OCI-LY3 (cell line): ENCODE measurements at regions not wholly inside any gene's neighbourhood (a gene's known extent, or its start where the extent isn't known, plus 50 kb on each side); places are given as distances from the start of the nearest gene placed in this dataset.

Experiments used
- H2AFZ ChIP-seq: fragments of 200-600, 300-600 bp; shearing (Covaris generic); 2 replicates; pipeline ENCODE4 v1.6.0; 2014; ENCODE audit warnings: antibody characterized with exemption, low read depth, low read length
- H3K27ac ChIP-seq: fragments of 200-600, 300-600 bp; sonication (generic); 2 replicates; pipeline ENCODE4 v1.5.1; 2014; ENCODE audit warnings: mild to moderate bottlenecking, low read length, moderate library complexity, mixed read lengths
- H3K27me3 ChIP-seq: fragments of 200-600, 300-600 bp; sonication (generic); 2 replicates; pipeline ENCODE4 v1.6.1; 2014; ENCODE audit warnings: low read depth, low read length, mixed read lengths
- H3K36me3 ChIP-seq: fragments of 200-600, 300-600 bp; sonication (generic); replicated peaks from 2 replicates; pipeline ENCODE3; 2014; ENCODE audit warnings: low read depth, low read length, mixed read lengths
- H3K4me1 ChIP-seq: fragments of 300-600, 200-600 bp; sonication (generic); 2 replicates; pipeline ENCODE4 v1.6.1; 2014; ENCODE audit warnings: low read length, mixed read lengths
- H3K4me2 ChIP-seq: fragments of 200-600, 300-600 bp; sonication (generic); 2 replicates; pipeline ENCODE4 v1.6.1; 2014; ENCODE audit warnings: low read length, mixed read lengths
- H3K4me3 ChIP-seq: fragments of 300-600, 200-600 bp; sonication (generic); 2 replicates; pipeline ENCODE4 v1.5.1; 2014; ENCODE audit warnings: antibody characterized with exemption, mild to moderate bottlenecking, low read length, moderate library complexity
- H3K79me2 ChIP-seq: fragments of 300-600, 200-600 bp; shearing (Covaris generic); 2 replicates; pipeline ENCODE4 v1.6.1; 2014; ENCODE audit warnings: mild to moderate bottlenecking, low read length, mixed read lengths
- H3K9ac ChIP-seq: fragments of 300-600, 200-600 bp; shearing (Covaris generic); 2 replicates; pipeline ENCODE4 v1.6.0; 2014; ENCODE audit warnings: mild to moderate bottlenecking, low read length, moderate library complexity
- H3K9me3 ChIP-seq: fragments of 200-600, 300-600 bp; shearing (Covaris generic); 2 replicates; pipeline ENCODE4 v1.6.1; 2014; ENCODE audit warnings: low read length, mixed read lengths; ENCODE audit not compliant: insufficient read depth
- H4K20me1 ChIP-seq: fragments of 200-600, 300-600 bp; sonication (generic); 2 replicates; pipeline ENCODE4 v1.6.1; 2016; ENCODE audit warnings: low read length, mixed read lengths; ENCODE audit not compliant: insufficient read depth
- EZH2phosphoT487 ChIP-seq: fragments of 200-600 bp; shearing (Covaris generic); IDR thresholded peaks from 2 replicates; pipeline ENCODE4 v1.6.1; 2018; ENCODE audit warnings: antibody characterized with exemption, mixed run types, low read depth
- TF ChIP-seq, protein P1 (sequence below): fragments of 200-600, 300-600 bp; sonication (generic); IDR thresholded peaks from 2 replicates; pipeline ENCODE4 v1.5.1; 2014; ENCODE audit warnings: antibody characterized with exemption, low read length, low read depth

DNA sequence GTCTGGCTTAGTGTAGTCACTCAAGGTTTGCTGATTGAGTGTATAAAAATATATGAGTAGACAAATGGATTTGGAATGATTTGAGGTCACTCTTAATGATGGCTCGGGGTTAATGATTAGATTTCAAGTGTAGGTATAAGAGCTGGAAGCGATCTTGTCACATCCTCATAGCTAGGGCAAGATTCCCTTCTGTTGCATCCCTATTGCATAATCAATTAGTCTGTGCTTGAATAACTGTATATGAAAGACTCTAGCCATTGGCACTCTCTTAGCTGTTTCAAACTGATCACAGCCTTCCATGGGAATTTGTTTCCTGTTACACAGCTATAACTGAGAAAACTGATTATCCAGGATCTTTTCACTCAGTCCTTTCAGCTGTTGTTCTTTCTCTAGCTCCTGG is 811.6 kb downstream of the TLE4 start:
- H3K27ac ChIP-seq: no peak overlapping the region
- H2AFZ ChIP-seq: no peak overlapping the region
- no peaks in the 10 kb centered on the region for H3K4me1 ChIP-seq
- no peaks in the 10 kb centered on the region for H3K36me3 ChIP-seq
- H4K20me1 ChIP-seq: no peaks in the 10 kb centered on the region
- H3K9me3 ChIP-seq: no peaks in the 10 kb centered on the region
- no peak for TF ChIP-seq EZH2phosphoT487
- TF ChIP-seq, protein P1, sequence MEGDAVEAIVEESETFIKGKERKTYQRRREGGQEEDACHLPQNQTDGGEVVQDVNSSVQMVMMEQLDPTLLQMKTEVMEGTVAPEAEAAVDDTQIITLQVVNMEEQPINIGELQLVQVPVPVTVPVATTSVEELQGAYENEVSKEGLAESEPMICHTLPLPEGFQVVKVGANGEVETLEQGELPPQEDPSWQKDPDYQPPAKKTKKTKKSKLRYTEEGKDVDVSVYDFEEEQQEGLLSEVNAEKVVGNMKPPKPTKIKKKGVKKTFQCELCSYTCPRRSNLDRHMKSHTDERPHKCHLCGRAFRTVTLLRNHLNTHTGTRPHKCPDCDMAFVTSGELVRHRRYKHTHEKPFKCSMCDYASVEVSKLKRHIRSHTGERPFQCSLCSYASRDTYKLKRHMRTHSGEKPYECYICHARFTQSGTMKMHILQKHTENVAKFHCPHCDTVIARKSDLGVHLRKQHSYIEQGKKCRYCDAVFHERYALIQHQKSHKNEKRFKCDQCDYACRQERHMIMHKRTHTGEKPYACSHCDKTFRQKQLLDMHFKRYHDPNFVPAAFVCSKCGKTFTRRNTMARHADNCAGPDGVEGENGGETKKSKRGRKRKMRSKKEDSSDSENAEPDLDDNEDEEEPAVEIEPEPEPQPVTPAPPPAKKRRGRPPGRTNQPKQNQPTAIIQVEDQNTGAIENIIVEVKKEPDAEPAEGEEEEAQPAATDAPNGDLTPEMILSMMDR: no peak
- H3K4me3 ChIP-seq: no peak overlapping the region
- no peaks in the 10 kb centered on the region for H3K79me2 ChIP-seq
- no peaks in the 10 kb centered on the region for H3K27me3 ChIP-seq
- no peak overlapping the region for H3K9ac ChIP-seq
- H3K4me2 ChIP-seq: no peak overlapping the region

DNA sequence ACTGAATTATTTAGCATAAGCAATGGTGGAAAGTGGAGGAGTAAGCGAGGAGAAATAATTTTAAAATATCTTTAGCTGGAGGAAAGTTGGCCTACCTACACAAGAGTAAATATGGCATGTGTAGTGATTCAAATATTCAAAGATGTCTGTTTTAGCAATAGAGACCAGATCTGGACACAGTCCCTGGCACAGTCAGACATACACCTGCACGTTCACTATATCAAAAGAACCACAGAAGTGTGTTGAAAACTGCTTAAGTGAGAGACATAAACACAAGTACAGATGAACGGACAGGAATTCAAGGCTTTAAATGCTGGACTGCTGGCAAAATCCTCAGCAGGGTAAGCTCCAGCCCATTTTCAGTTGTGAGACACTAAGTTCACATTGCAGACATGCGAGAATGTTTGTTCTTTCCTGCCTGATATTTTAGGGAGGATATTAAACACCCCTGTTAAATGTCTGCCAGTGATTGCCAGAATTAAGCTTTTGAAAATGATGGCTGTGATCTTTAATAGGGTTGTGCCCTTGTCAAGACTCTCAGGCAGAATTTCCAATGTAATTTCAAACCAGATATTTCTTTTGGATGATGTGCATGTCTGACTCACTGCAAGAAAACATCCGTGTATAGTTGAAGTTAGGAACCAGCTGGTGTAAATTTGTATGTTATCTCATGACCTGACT is 810.6 kb downstream of the TLE4 start:
- no peaks in the 10 kb centered on the region for H3K9me3 ChIP-seq
- no peak for TF ChIP-seq EZH2phosphoT487
- TF ChIP-seq, protein P1: no peak
- H3K4me3 ChIP-seq: no peak overlapping the region
- H3K4me1 ChIP-seq: no peaks in the 10 kb centered on the region
- no peaks in the 10 kb centered on the region for H3K27me3 ChIP-seq
- no peak overlapping the region for H3K27ac ChIP-seq
- H3K36me3 ChIP-seq: no peaks in the 10 kb centered on the region
- no peaks in the 10 kb centered on the region for H4K20me1 ChIP-seq
- H3K4me2 ChIP-seq: no peak overlapping the region
- H2AFZ ChIP-seq: no peak overlapping the region
- H3K9ac ChIP-seq: no peak overlapping the region
- no peaks in the 10 kb centered on the region for H3K79me2 ChIP-seq

DNA sequence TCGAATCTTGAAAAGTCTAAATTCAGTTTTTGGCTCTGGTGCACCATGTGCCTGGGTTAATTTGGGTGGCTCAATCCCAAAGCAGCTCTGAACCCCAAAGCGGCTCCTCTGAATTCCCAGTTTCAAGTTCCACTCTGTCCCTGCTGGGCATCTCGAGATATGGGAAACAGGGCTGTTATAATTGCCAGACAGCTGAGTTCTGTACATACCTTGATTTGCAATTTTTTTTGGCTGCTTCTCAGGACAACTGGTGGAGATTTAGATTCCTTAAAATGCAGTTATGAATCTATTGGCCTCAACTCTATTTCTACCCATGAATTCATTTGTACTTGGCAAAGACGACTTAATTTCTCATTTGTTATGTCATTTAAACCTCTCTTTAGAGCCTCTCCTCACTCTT is 808.5 kb downstream of the TLE4 start:
- no peak overlapping the region for H3K9ac ChIP-seq
- H3K4me2 ChIP-seq: no peak overlapping the region
- no peak overlapping the region for H3K27ac ChIP-seq
- H3K4me1 ChIP-seq: no peaks in the 10 kb centered on the region
- H2AFZ ChIP-seq: no peak overlapping the region
- no peaks in the 10 kb centered on the region for H4K20me1 ChIP-seq
- no peaks in the 10 kb centered on the region for H3K79me2 ChIP-seq
- no peaks in the 10 kb centered on the region for H3K36me3 ChIP-seq
- no peak overlapping the region for H3K4me3 ChIP-seq
- no peaks in the 10 kb centered on the region for H3K27me3 ChIP-seq
- TF ChIP-seq EZH2phosphoT487: no peak
- TF ChIP-seq, protein P1: no peak
- no peaks in the 10 kb centered on the region for H3K9me3 ChIP-seq

DNA sequence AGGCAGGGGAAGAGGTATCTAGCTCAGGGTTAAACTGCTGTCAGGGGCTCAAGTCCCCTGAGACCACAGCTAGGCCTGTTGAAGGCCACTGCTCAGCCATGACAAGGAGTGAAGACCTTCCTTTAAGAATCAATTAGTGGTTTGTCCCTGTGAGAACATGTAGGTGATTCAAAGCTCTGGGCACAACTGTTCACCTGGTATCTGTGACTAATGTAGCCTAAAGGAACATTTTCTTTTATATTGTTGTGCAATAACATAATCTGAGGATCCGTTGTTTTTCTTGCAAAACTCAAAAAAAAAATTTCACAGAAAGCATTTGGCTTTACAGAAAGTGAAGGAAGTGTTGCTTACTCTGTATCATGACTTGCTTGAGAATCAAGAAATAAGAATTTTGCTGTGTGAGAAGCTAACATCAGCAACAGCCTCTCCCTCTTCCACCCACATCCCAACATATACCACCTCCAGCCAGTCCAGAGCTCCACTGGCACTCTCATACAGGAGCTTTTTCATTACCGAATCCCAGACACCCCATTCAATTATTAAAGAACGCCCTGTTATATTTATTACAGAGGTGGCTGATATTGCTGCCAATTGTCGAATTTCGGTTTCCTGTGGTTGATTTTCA is 807.0 kb downstream of the TLE4 start:
- Histone ChIP-seq H3K79me2 (no peaks in the 10 kb centered on the region), H3K9me3 (no peaks in the 10 kb centered on the region), H3K36me3 (no peaks in the 10 kb centered on the region), H2AFZ (no peak overlapping the region), H3K27ac (no peak overlapping the region), H3K4me1 (no peaks in the 10 kb centered on the region), H3K9ac (no peak overlapping the region), H3K27me3 (no peaks in the 10 kb centered on the region), H4K20me1 (no peaks in the 10 kb centered on the region), H3K4me3 (no peak overlapping the region), H3K4me2 (no peak overlapping the region)
- no peak for TF ChIP-seq EZH2phosphoT487
- TF ChIP-seq, protein P1: no peak
